ENCODE measurements at regions not wholly inside any gene's neighbourhood (a gene's known extent, or its start where the extent isn't known, plus 50 kb on each side); places are given as distances from the start of the nearest gene placed in this dataset.

DNA sequence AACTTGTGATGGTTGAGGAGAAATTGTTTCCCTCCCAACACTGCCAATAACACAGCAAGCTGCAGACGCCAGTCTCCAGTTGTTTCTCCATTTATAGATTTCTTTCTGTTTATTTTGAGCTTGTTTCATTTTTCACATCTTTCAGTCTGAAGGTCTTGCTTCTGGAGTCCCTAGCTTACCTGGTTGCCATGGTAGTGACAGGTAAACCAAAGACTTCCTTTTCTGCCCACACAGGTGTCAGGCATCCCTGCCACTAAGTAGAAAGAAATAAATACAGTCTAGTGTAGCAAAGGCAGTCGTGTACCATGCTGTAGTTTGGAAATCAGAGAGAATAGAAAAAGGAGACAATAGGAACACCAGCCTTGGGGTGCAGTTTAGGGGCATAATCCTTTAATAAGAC, 82.8 kb downstream of the MARCHF4 start:
- no peak overlapping the region for H3K4me3 ChIP-seq (ENCODE audit: low read depth, low read length)
- DNase-seq (ENCODE audit: low read depth): no peak
- TF ChIP-seq CTCF (IDR thresholded peaks at IDR 0.05; ENCODE audit: insufficient read depth, low read depth, low read length): no peak

DNA sequence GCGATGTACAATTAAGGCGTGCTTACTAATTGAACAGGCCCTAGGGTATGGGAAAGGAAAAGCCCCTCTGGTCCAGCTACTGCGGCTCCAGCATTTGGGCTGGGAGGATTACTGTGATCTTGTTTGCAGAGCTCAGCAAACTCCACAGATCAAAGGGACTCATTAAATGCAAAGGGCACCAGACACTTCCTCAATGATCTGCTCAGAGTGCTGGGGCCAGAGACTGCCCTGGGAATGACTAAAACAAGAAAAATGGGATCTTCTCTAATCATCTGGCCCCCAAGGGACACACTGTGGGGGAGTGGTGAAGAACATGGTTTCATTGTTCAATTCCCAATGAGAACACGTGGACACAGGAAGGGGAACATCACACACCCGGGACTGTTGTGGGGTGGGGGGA, 85.0 kb downstream of the MARCHF4 start:
- peak; percentile 33 for DNase-seq (ENCODE audit: low read depth)
- no peak overlapping the region for H3K4me3 ChIP-seq (ENCODE audit: low read depth, low read length)
- TF ChIP-seq CTCF (IDR thresholded peaks at IDR 0.05; ENCODE audit: insufficient read depth, low read depth, low read length): no peak

DNA sequence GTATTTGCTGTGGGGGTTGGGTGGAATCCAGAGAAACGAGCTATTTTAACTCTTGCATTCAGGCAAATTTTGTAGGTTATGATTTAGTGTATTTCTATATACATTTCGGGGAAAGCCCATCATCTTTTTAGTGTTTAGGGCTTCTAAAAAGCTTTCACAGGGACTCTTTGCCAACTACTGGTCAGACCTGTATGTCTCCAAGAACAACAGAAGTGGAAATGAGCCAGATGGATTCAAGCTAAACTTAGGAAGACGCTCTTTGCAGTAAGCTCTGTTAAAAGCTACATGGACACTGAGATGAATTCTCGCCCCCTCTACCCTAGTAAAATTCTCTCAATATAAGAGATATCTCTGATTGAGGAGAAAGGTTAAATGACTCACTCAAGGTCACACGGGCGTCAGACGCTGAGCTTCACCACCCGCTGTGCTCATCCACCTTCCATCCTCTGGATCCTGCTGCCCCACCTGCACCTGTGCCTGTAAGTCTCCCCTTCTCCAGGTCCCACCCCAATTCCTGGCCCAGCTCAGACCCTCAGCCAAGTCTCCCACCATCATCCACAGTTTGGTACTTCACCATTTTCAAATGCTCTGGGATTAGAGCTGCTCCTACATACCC, 85.6 kb downstream of the MARCHF4 start:
- peak; percentile 14 for DNase-seq (ENCODE audit: low read depth)
- H3K4me3 ChIP-seq (ENCODE audit: low read depth, low read length): no peak overlapping the region
- TF ChIP-seq CTCF (IDR thresholded peaks at IDR 0.05; ENCODE audit: insufficient read depth, low read depth, low read length): no peak

GRCh38 chr2:216285701-216286100, 86.6 kb downstream of the MARCHF4 start:
- no peak for TF ChIP-seq CTCF (IDR thresholded peaks at IDR 0.05; ENCODE audit: insufficient read depth, low read depth, low read length)
- no peak for DNase-seq (ENCODE audit: low read depth)

DNA sequence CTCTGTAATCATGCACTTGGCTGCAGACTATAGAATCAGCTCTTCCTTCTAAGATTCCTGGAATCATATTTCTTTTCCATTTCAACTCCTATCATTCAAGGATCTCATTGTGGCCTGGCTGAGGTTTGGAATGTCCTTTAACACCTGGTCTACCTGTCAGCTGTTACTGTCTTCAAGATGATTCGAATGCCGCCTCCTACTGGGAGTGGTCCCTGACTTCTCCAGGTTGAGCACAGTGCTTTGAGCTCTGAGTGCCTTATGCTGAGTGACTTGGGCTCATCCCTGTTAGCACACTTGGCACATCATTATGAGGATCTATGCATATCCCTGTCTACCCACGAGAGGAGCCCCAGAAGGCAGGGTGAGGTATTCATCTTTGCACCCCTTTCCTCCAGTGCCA, 87.6 kb downstream of the MARCHF4 start:
- no peak for DNase-seq (ENCODE audit: low read depth)
- no peak for TF ChIP-seq CTCF (IDR thresholded peaks at IDR 0.05; ENCODE audit: insufficient read depth, low read depth, low read length)
- no peak overlapping the region for H3K4me3 ChIP-seq (ENCODE audit: low read depth, low read length)

More at GRCh38 chr2:216285701-216286100, 86.6 kb downstream of the MARCHF4 start:
- no peak overlapping the region for H3K4me3 ChIP-seq (ENCODE audit: low read depth, low read length)

DNA sequence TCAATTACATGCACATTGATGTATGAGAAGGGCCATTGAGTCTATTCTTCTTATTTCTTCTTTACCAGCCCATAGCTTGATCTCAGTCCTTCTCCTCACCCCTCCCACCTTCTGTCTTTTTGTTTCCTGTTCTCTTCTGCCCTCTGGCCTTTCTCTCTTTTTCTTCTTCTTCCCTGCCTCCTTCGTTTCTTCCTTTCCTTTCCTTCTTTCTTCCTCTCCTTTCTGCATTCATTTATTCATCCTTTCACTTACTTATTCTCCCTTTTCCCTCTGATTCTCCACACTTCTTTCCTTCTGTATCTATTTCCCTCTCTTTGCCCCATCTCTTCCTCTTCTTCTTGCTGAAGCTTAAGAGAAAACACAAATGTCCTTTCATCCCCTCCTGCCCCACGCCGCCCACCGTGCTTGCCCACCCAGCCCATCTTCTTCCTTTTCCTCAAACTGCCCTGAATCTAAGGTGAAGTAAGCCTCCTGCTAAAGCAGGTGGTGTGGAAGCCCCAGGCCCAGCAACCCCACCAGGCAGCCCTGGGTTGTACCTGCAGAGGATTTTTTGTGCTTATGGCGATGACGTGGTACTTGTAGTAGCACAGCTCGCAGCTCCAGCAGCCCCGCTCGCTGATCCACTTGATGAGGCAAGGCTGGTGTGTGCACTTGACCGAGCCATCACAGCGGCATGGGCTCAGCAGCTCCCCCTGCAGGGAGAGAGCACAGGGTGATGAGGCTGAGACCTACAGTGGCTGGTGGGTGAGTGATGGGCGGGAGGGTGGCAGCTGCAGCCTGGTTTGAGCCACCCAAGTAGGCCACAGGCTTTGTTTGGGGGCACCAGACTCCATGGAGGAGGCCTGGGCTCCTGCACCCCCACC, 89.0 kb downstream of the MARCHF4 start:
- DNase-seq (ENCODE audit: low read depth): no peak
- no peak overlapping the region for H3K4me3 ChIP-seq (ENCODE audit: low read depth, low read length)
- peak; percentile 60 for TF ChIP-seq CTCF (IDR thresholded peaks at IDR 0.05; ENCODE audit: insufficient read depth, low read depth, low read length)
